ENCODE measurements at regions not wholly inside any gene's neighbourhood (a gene's known extent, or its start where the extent isn't known, plus 50 kb on each side); places are given as distances from the start of the nearest gene placed in this dataset.

DNA sequence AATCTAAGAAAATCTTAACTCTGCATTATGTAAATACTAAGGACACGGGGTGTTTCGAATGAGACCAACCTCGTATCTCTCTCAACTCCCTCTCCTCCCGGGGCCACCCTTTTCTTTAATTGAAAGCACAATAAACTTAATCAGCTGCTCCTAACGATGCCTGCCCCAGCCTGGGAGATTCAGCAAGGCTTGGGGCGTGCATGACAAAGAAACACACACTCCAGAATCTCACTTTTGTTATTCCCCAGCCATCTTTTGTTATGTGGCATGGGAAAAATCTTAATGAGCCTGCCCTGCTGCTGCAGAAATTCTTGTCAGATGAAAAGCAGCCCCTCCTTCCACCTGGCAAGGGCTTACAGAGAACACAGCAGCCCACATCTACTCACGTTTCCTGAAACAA lies 117.4 kb downstream of the TTLL2 start:
- intact Hi-C loops (cut with micrococcal nuclease): no loop called here

DNA sequence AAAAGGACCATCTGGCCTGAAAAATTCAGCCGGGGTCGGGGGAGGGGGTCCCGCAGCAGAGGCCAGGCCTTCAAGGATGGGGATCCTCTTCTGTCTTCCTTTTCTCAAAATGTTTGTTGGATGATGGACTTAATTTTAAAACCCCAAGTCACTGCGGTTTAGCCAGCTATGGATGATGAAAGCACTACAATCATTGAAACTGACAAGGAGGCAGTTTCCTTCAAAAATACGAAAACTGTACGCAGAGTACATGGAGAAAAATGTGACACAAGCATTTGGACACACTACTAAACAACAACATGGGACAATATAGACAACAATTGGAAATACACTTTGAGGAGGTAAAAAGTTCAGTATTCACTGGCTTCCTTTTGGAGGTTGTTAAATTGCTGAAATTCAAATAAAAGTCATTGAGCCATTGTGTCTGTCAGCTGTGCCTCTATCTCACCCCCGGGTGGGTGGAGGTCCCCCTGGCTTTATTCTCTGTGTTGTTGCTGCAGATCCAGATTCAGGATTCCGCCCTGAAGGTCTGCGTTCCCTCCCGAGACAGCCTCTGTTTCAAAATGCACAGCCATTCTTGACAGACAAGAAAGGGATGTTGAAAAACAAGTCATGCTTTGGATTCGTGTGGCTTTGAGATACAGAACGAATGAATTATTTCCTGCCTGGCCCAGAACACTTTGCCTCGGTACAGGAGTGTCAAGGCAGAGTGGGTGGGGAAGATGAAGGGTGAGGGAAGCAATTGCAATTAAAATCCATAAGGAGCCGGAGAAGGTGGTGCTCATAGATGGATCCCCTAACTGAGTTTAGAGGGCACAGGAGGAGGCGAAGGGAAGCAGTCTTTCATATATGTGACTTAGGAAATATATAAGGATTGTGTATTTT lies 118.2 kb downstream of the TTLL2 start:
- intact Hi-C loops (cut with micrococcal nuclease): no loop called here

DNA sequence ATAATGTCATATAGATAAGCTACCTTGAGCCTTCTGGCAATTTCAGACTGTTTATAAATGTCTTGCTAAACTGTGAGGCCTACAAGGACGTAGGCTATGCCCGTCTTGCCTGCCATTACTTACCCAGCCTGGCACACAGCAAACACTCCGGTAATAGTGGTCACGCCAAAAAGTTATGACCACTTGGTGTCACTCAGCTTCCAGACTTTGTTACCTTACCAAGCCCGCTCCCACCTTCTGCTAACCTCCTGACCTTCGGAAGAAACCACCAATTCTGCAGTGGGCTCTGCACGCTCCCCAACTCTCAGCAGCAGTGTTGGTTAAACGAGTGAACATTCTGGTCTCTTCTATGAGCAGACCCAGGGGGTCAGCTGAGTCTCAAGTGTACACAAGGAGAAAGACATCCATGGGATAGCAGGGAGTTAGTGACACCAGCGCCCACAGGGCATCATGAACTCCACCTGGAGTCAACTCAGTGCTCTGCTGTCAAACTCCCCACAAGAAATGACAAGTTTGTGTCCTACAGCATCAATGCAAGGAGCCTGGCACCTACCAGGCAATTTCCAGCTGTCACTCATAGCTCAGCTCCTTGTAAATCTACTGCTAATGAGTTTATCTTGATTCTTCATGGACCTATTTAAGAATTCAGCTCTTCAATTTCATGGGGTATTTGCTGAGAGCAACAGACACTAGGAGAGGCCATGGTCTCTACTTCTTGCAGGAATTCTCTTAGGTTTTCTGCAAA lies 119.9 kb downstream of the TTLL2 start:
- intact Hi-C loops (cut with micrococcal nuclease): no loop called here

DNA sequence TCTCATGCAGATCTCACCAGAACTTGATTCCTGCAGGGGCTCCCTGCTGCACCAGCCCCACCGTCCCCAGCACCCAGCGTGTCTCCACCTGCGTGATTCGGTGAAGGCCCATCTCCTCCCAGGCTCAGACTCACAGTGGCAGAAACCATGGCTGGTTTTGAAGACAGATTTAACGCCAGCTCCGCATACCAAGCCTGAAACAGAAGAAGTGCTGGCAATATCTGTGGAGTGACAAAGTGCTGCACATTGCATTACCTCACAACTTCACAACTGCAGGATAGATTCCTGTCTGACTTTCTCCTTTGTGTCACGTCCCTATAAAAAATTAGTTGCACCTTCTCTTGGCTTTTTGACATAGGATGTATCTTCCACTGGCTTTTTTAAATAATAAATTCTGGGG lies 120.7 kb downstream of the TTLL2 start:
- intact Hi-C loops (cut with micrococcal nuclease): no loop called here

DNA sequence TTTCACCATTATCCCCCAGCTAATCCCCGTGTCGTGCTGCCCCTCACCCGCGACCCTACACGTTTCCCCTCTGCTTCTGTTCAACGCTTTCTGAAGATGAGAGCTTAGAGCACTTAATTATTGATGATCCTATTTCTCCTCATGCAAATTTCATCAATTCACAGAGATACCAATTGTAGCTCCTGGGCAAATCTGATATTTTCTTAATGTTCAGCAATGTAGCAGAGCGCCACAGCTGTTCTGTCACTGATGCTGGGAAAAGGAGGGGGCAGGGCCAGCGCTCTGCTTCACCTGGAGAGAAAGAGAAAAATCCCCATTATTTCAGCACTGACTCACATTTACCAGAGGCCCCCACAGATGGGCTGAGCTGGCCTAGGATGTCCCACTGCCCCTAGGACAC lies 121.2 kb downstream of the TTLL2 start:
- intact Hi-C loops (cut with micrococcal nuclease): no loop called here

DNA sequence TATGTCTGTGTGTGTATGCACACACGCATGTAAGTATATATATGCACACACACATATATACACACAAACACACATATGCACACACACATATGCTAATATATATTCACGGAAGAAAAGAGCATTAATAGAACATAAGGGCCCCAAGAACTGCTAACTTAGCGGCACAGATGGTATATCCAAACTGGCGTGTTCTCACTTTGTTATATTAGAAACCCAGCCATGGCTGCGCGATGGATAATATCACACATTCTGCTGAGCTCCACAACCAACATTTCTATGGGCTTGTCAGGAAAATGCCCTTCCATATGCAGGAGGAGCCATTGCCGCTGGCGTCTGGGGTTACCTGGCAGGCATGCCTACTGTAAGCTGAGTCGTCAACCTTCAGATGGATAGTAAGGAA lies 122.1 kb downstream of the TTLL2 start:
- intact Hi-C loops (cut with micrococcal nuclease): no loop called here

DNA sequence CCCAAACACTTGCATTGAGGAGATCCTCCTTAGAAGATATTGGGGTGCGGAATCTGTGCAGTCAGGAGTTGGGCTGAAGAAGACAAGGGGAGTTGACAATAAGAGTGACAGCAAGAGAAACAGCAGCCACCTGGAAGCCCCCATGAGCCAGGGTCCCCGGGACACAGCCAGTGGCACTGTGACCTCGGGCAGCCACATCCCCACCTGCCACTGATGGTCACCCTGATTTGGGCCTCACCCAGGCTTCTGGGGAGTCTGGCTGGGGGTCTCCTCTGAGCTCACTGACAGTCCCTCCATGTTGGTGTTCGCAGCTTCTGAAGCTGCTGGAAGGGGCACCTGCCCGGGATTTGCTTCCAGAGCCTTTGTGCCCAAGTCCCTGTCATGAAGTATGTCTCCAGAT lies 123.5 kb downstream of the TTLL2 start:
- intact Hi-C loops (cut with micrococcal nuclease): no loop called here

DNA sequence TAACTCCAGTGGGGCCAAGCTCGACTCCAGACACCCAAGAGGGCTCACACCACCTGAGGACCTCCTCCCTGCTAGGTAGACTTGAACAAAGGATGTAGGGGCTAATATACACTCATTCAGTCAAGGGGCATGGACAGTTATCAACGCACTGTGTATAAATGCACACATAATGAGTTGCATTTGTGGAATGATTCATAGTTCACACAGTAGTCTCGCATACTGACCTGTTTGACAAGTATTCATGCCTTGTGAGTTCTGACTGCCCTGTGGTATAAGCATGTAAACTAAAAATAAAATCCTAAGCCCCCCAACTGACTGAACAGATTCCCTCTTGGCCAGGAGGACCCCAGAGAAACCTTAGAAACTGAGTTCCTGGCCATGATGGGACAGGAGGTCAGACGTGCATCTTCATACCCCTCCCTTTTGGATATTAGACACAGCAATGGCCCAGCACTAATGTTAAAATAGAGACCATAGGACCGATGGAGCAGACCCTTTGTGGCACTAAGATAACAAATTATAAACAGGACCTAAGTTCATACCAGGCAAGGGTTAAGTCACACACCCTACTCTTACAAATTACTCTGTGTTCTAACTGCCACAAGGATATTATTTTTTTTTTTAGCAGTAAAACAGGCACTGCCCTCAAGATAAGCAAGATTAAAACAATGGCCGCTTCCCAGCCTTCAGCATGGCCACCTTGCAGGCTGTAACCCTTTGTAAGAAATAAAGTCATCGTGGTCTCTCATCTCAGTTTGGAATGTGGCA lies 124.4 kb downstream of the TTLL2 start:
- intact Hi-C loops (cut with micrococcal nuclease): no loop called here

DNA sequence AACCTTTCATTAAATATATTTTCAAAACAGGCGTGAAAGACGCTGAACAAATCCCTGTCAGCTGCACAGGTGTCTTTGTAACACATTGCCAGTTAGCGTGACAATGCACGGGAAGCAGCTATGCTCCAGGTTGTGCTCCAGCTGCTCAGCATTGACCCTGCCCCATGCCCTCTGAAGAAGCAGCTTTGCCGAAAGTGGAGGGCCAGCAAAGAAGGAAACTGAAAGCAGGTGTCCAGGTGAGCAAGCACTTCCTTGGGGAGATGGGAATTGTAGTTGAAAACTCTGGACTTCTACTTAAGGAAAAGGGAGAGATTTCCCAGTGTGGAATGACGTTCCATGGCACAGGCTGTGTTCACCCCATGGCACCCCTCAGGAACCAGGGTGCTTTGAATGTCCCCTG lies 125.7 kb downstream of the TTLL2 start:
- intact Hi-C loops (cut with micrococcal nuclease): no loop called here

DNA sequence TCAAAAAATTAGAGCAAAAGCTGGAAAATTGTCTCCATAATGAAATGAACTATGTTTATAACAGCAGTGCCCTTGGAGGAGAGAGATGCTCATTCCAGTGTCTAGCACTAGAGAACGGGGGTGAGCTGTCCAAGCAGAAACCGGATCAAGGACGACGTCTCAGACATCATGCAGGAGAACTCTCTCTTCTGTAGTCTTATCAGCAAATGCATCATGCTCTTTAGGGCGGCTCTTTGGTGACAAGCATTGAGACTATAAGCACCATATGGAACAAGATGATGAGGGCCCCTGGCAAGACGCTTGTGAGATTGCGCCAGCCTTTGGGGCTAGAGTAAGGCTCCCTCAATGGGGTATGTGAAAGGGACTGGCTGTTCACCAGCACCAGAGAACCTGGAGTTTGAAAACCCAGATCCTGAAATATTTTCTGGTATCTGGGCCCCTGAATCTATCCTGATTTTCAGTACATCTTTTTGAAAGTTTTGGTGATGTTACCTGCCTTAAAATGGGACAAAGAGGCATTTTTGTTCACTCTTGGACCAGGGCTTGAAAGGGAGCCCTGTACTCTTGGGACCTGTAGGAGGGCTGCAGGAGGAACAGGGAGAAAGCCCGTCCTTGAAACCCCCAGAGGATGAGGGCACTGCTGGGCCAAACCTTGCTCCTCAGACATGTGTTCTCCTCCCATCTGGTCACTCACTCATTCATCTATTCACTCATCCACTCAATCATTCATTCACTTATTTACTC lies 127.6 kb downstream of the TTLL2 start:
- intact Hi-C loops (cut with micrococcal nuclease): no loop called here

DNA sequence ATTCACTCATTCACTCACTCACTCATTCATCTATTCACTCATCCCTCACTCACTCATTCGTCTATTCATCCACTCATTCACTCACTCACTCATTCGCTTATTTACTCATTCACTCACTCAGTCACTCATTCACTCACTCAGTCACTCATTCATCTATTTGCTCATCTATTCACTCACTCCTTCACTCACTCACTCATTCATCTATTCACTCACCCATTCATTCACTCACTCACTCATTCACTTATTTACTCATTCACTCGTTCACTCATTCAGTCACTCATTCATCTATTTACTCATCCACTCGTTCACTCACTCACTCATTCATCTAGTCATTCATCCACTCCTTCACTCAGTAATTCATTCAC lies 128.2 kb downstream of the TTLL2 start:
- intact Hi-C loops (cut with micrococcal nuclease): no loop called here

DNA sequence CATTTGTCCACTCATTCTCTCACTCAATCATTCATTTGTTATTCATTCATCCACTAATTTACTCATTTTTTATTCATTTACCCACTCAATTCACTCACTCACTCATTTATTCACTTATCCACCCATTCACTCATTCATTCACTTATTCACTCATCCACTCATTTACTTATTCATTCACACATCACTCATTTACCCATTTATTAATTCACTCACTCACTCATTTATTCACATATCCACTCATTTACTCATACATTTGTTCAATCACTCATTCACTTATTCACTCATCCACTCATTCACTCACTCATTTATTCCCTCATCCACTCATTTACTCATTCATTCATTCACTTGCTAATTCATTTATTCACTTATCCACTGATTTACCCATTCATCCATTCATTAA lies 129.1 kb downstream of the TTLL2 start:
- intact Hi-C loops (cut with micrococcal nuclease): no loop called here

DNA sequence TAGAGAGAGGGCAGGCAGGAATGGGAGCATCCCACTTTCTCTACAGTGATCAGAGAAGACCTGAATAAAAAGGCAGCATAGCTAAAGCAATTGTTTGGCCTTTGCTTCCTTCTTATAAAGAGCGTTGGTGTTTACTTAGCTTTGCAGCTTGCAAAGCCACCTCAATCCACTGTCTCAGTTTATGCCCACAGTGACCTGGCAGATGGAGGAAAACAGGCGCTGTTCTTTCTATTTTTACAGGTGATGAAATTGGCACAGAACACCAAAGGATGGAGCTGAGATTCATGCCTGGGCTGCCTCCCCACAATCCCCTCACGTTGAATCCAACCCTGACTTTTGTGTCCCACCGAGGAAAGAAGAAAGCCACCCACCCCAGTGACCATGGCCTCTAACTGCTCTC lies 130.5 kb downstream of the TTLL2 start:
- intact Hi-C loops (cut with micrococcal nuclease): no loop called here

DNA sequence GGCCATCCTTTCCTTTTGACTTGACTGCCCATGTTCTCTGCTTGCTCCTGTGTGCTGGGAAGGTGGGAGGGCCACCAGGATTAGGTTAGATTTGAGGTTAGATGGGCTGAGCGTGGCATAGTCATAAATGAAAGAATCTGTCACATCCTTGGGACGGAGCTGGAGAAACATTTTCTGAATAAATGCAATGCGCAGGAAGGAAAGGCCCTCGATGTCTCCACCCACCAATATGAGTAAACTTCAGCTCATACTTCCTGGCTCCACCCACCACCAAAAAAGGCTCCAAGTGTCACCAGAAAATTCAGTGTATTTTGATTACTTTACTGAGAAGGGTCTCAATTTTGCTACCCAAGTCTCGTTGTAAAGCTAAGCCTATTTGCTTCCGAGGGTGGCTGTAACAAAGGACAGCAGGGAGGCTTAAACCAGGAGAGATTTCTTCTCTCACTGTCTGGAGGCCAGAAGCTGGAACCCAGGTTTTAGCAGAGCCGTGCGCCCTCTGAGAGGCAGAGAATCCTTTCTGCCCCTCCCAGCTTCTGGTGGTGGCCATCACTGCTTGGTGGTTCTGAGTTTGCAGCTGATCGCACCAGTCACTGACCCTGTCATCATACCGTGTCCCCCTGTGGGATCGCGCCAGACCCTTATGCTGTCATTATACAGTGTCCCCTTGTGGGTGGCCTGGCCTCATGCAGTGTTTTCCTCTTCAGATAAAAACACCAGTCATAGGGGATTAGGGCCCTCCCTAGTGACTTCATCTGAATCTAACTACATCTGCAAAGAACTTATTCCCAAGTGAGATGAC lies 137.8 kb downstream of the TTLL2 start:
- intact Hi-C loops (cut with micrococcal nuclease): no loop called here

DNA sequence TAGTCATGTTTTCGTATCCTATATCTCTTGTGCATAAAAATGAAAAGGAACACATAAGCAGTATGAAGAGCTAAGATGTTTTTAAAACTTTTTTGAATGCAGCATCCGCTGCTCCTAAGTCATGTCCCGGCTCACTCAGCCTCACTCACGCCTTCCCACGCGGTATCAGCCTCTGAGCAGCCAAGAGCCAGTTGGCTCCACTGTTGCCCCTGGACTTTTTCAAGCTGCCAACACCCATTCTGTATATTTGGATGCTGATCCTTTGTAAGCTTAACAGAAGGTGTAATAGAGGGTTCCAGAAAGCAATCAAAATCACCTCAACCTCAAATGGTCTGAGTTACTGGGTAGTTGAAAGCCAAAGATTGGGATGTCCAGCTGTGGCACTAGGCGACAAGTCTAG lies 139.3 kb downstream of the TTLL2 start:
- intact Hi-C loops (cut with micrococcal nuclease): no loop called here

DNA sequence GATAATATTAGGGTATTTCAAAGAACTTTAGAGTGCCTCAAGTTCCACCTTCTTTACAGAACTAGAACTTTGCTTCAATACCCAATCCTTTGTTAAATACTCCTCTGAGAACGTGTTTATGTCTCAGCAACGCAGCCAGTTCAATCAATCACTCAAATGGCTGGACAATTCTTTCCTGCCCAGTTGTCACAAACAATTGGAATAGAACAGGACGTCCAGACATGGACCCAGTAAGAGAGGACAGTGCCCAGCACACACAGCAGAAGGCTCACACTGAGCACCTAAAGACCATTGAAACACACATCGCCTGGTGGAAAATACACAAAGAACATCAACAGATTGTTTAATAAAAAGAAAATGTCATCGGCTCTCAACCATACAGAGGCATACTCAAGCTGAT lies 140.6 kb downstream of the TTLL2 start:
- intact Hi-C loops (cut with micrococcal nuclease): no loop called here

DNA sequence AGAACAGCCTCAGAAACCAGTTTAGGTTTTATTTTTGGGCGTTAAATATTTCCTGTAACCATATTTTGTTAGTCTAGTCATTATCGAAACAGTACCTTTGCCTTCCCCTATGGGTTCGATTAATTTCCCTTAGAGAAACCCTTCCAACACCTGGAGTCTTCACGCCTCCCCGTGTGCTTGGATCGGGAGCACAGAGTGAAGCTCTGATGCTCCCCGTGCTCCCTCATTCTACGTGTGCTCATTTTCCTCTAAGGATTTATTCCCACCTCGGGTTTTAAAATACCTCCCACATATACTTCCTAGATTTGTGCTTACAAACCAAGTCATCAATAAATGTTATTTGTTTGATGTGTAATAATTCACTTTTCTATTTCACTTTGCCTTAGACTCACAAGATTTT lies 142.4 kb downstream of the TTLL2 start:
- intact Hi-C loops (cut with micrococcal nuclease): no loop called here

DNA sequence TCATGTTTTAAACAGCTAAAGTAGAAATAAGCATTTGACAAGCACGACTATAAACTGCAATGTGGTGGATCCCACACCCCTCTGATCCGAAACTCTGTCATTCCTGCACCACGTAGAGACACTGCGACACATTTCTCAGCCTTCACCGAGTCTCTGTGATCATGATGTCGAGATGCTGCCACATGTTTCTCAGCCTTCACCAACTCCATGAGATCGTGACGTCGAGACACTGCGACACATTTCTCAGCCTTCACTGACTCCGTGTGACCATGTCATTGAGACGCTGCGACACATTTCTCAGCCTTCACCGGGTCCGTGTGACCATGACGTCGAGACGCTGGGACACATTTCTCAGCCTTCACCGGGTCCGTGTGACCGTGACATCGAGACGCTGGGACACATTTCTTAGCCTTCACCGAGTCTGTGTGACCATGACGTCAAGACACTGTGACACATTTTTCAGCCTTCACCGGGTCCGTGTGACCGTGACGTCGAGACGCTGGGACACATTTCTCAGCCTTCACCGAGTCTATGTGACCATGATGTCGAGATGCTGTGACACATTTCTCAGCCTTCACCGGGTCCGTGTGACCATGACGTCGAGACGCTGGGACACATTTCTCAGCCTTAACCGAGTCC lies 143.0 kb downstream of the TTLL2 start:
- intact Hi-C loops (cut with micrococcal nuclease): no loop called here

DNA sequence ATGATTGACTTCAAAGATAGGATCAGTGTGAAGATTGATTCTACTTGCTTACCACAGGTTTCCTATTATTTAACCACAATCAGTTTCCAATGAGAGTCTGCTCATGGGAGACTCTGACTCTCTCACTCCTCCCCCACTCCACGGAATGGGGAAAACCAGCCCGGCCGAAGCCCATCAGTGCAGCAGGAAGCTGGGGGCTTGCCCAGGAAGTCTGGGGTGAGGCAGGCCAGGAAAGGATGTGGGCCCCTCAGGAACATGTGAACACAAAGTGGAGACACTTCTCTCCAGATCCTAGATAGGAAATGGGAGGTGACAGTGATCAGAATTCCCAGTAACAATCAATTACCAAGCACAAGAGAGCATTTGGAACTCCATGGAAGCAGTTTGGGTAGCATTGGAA lies 144.2 kb downstream of the TTLL2 start:
- intact Hi-C loops (cut with micrococcal nuclease): no loop called here

DNA sequence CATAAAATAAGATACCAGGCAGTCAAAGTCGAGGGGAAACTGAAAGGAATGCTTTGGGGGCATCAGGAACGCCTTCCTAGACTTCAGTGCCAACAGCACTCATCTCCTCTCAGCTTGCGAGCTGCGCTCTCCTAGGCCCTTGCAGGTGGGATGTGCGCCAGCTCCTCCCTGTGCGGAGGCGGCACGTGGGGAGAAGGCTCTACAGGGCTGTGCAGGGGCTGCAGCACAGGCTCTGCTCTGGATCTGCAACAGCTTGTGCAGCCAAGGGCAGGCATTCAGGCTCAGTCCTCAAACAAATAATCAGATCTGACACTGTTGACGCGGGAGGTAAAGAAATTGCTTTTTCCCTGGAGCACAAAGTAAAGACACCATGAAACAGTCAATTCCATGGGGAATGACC lies 144.8 kb downstream of the TTLL2 start:
- intact Hi-C loops (cut with micrococcal nuclease): no loop called here
